A549 (cell line): ENCODE measurements at regions not wholly inside any gene's neighbourhood (a gene's known extent, or its start where the extent isn't known, plus 50 kb on each side); places are given as distances from the start of the nearest gene placed in this dataset.
"Not testable (repeated sequence)": the region's sequence is repeated elsewhere in the genome, so short reads cannot be mapped to it uniquely, and the experiment has no call there.

ENCODE experiments used
- ATAC-seq, 2 experiments: fragments of 200-7000 bp in 1 of 2; fragments of >200 bp in 1 of 2; cut with Nextera tagmentation in 1 of 2; cut with Tn5 transposase in 1 of 2; 3 replicates each; pipeline versions ENCODE4 v1.8.0 to v1.9.1; 2018 to 2020; ENCODE audit warnings: mild to moderate bottlenecking in 1 of 2, moderate library complexity in 1 of 2
- CTCF ChIA-PET: fragments of 300-600 bp; sonication (Branson Sonifier 250); formaldehyde crosslinking; extraction: SDS; loops from one replicate; lab custom pipeline; 2021; ENCODE audit warnings: antibody characterized with exemption, inconsistent platforms; lab: Yijun Ruan, JAX
- POLR2A ChIA-PET: fragments of 350-600 bp; formaldehyde crosslinking; extraction: SDS; loops from one replicate; lab custom pipeline; 2021; ENCODE audit warnings: antibody characterized with exemption, inconsistent platforms; lab: Yijun Ruan, JAX
- DNase-seq, 2 experiments: peaks; one replicate each; pipeline versions ENCODE4 v3.0.0 to v3.0.0-alpha.2; 2011 to 2016; ENCODE audit warnings: low read depth in 1 of 2, low spot score in 1 of 2
- FAIRE-seq: peaks from 2 replicates; lab custom pipeline; 2011; peaks lifted over from hg19 to GRCh38; lab: Jason Lieb, UNC
- H3K27ac ChIP-seq, 2 experiments: fragments of >200 bp; sonication (Bioruptor Twin); formaldehyde crosslinking; 3 replicates each; pipeline ENCODE4 v1.5.1; 2016 to 2017
- H3K4me1 ChIP-seq: fragments of >200 bp; sonication (Bioruptor Twin); formaldehyde crosslinking; 3 replicates; pipeline ENCODE4 v1.6.1; 2016
- H3K4me2 ChIP-seq: fragments of >200 bp; sonication (Bioruptor Twin); formaldehyde crosslinking; 3 replicates; pipeline ENCODE4 v1.6.1; 2016
- H3K4me3 ChIP-seq: fragments of >200 bp; sonication (Bioruptor Twin); formaldehyde crosslinking; 3 replicates; pipeline ENCODE4 v1.5.1; 2016
- H3K9me3 ChIP-seq: fragments of >200 bp; sonication (Bioruptor Twin); formaldehyde crosslinking; 3 replicates; pipeline ENCODE4 v1.6.1; 2016
- BHLHE40 ChIP-seq: IDR thresholded peaks from 2 replicates; pipeline ENCODE4 v1.6.1; 2012; ENCODE audit warnings: low read depth, low read length, inconsistent platforms
- CHD2 ChIP-seq: fragments of 150-350 bp; IDR thresholded peaks from 2 replicates; pipeline ENCODE4 v1.6.1; 2014; ENCODE audit warnings: low read length; ENCODE audit not compliant: partially characterized antibody
- EHMT2 ChIP-seq: fragments of 200-600 bp; sonication (generic); IDR thresholded peaks from 2 replicates; pipeline ENCODE4 v1.6.1; 2016; ENCODE audit warnings: antibody characterized with exemption, low read depth, mild to moderate bottlenecking, moderate library complexity
- EP300 ChIP-seq, 2 experiments: fragments of >200 bp; sonication (Bioruptor Twin); formaldehyde crosslinking; IDR thresholded peaks; 2 replicates in 1 of 2; 3 replicates in 1 of 2; pipeline ENCODE4 v1.6.1; 2016 to 2017
- ESRRA ChIP-seq: fragments of 150-350 bp; IDR thresholded peaks from 2 replicates; pipeline ENCODE4 v1.6.1; 2014; ENCODE audit warnings: mild to moderate bottlenecking, low read length, borderline replicate concordance
- FOSB ChIP-seq: fragments of 250-450 bp; sonication (Bioruptor Pico); IDR thresholded peaks from 2 replicates; pipeline ENCODE4 v1.5.0; 2020; ENCODE audit warnings: mild to moderate bottlenecking, moderate library complexity
- FOXS1 ChIP-seq: fragments of 250-450 bp; sonication (Bioruptor Pico); IDR thresholded peaks from 2 replicates; pipeline ENCODE4 v1.5.0; 2020; ENCODE audit warnings: mild to moderate bottlenecking, moderate library complexity
- HOXB13 ChIP-seq: fragments of 250-450 bp; sonication (Bioruptor Pico); IDR thresholded peaks from 2 replicates; pipeline ENCODE4 v1.5.0; 2020; ENCODE audit warnings: low read depth, mild to moderate bottlenecking, moderate library complexity
- JUN ChIP-seq, 2 experiments: fragments of >200 bp; sonication (Bioruptor Twin); formaldehyde crosslinking; IDR thresholded peaks; 2 replicates in 1 of 2; 3 replicates in 1 of 2; pipeline ENCODE4 v1.6.1; 2016 to 2017
- JUNB ChIP-seq: fragments of >200 bp; sonication (Bioruptor Twin); formaldehyde crosslinking; IDR thresholded peaks from 2 replicates; pipeline ENCODE4 v1.6.1; 2016
- KDM1A ChIP-seq: fragments of 200-600 bp; sonication (generic); IDR thresholded peaks from 2 replicates; pipeline ENCODE4 v1.6.1; 2016; ENCODE audit warnings: low read depth, mild to moderate bottlenecking
- MAZ ChIP-seq: fragments of 150-350 bp; IDR thresholded peaks from 2 replicates; pipeline ENCODE4 v1.6.1; 2014; ENCODE audit warnings: antibody characterized with exemption, low read depth, low read length, borderline replicate concordance
- PHF8 ChIP-seq: fragments of 200-600 bp; sonication (generic); IDR thresholded peaks from 2 replicates; pipeline ENCODE4 v1.6.1; 2016; ENCODE audit warnings: low read depth, mild to moderate bottlenecking, antibody characterized with exemption, moderate library complexity, borderline replicate concordance
- RAD21 ChIP-seq, 2 experiments: fragments of >200 bp in 1 of 2; sonication (Bioruptor Twin) in 1 of 2; formaldehyde crosslinking in 1 of 2; IDR thresholded peaks in 1 of 2; conservative IDR thresholded peaks in 1 of 2; 2 replicates in 1 of 2; 3 replicates in 1 of 2; pipeline ENCODE4 v1.6.1; 2012 to 2018; ENCODE audit warnings: inconsistent platforms in 1 of 2
- SREBF2 ChIP-seq: fragments of 450-650 bp; IDR thresholded peaks from 2 replicates; pipeline ENCODE4 v1.6.1; 2014; ENCODE audit warnings: mild to moderate bottlenecking, moderate library complexity
- TFCP2L1 ChIP-seq: fragments of 250-450 bp; sonication (Bioruptor Pico); IDR thresholded peaks from 2 replicates; pipeline ENCODE4 v1.5.0; 2021; ENCODE audit warnings: mild to moderate bottlenecking
- TP53 ChIP-seq: fragments of 250-450 bp; sonication (Bioruptor Pico); IDR thresholded peaks from 2 replicates; pipeline ENCODE4 v1.5.0; 2021; ENCODE audit warnings: mild to moderate bottlenecking, moderate library complexity
- ZSCAN20 ChIP-seq: fragments of 250-450 bp; sonication (Bioruptor Pico); IDR thresholded peaks from 2 replicates; pipeline ENCODE4 v1.8.0; 2022; ENCODE audit warnings: mild to moderate bottlenecking, moderate library complexity
- WGBS: methylation state at CpG from one replicate; pipeline ENCODE4 v1.1.6; 2017; ENCODE audit errors: missing lambda C conversion rate; 5-methylcytosine and 5-hydroxymethylcytosine counted together
- TF ChIP-seq, protein P1 (sequence below): fragments of 150-350 bp; IDR thresholded peaks from 2 replicates; pipeline ENCODE4 v1.6.1; 2014; ENCODE audit warnings: low read depth, mild to moderate bottlenecking, low read length
- TF ChIP-seq, protein P2 (sequence below): fragments of 200-600 bp; sonication (generic); IDR thresholded peaks from 2 replicates; pipeline ENCODE4 v1.6.1; 2016; ENCODE audit warnings: antibody characterized with exemption, mild to moderate bottlenecking, moderate library complexity
- TF ChIP-seq, protein P3 (sequence below): IDR thresholded peaks from 2 replicates; pipeline ENCODE4 v1.6.1; 2012
- TF ChIP-seq, protein P4 (sequence below): fragments of 250-450 bp; sonication (Bioruptor Pico); IDR thresholded peaks from 2 replicates; pipeline ENCODE4 v1.5.0; 2020; ENCODE audit warnings: low read depth, mild to moderate bottlenecking, moderate library complexity
- TF ChIP-seq, protein P5 (sequence below): IDR thresholded peaks from 2 replicates; pipeline ENCODE4 v1.6.1; 2012

DNA sequence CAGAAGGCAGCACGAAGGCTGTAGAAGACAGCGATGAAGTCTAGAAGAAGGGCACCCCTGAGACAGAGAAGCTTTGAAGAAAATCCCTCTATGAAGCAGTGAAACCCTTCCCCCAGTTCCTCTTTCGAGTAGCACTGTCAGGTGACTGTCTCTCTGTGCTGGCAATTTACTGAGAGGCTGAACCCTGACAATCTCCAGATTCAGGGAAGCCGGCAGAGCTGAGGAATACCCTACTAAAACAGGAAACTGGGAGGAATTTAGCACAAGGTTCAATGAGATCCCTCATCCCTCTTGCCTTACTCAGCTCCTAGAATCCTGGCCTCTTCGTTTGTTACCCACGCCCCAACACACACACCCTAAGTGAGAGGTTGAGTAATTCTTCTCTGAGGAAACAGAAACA lies 239.7 kb upstream of the NOCT start:
- Histone ChIP-seq H3K4me2 (no peak overlapping the region), H3K4me3 (no peak overlapping the region), H3K4me1 (no peaks in the 10 kb centered on the region), H3K27ac (no peak overlapping the region), H3K9me3 (no peaks in the 10 kb centered on the region)
- FAIRE-seq (no peak), DNase-seq (no peak), ATAC-seq (no peak)
- POLR2A ChIA-PET: no interaction called here
- TF ChIP-seq ESRRA (no peak), MAZ (no peak), EP300 (IDR thresholded peaks at IDR 0.05) (no peak), FOXS1 (CRISPR knock-in tag) (no peak)
- CTCF ChIA-PET: no interaction called here
- WGBS: 55% methylated on average over 6 of the region's 6 CpGs

DNA sequence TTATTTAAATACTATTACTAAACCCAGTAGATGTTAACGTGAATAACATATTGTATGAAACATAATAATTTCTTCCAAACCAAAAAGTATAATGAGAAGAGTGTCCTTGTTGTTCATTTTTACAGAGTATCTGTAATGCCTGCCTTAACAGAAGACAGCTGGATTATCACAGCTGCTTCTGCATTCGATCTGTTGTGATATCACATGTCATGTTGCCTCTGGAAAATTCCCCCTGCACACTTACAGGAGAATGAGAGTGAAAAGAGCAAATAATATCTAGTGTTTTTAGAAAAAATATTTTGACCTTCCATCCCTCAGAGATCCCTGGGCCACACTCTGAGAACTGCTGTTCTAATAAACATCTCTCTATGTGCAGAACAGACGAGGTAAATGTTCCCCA lies 240.1 kb upstream of the NOCT start:
- ChIA-PET CTCF (no interaction called here), POLR2A (no interaction called here)
- Histone ChIP-seq H3K9me3 (no peaks in the 10 kb centered on the region), H3K4me2 (no peak overlapping the region), H3K4me1 (no peaks in the 10 kb centered on the region), H3K4me3 (no peak overlapping the region), H3K27ac (no peak overlapping the region)
- no peak for ATAC-seq
- TF ChIP-seq HOXB13 (CRISPR knock-in tag) (no peak), TFCP2L1 (CRISPR knock-in tag) (no peak)
- TF ChIP-seq, protein P1, sequence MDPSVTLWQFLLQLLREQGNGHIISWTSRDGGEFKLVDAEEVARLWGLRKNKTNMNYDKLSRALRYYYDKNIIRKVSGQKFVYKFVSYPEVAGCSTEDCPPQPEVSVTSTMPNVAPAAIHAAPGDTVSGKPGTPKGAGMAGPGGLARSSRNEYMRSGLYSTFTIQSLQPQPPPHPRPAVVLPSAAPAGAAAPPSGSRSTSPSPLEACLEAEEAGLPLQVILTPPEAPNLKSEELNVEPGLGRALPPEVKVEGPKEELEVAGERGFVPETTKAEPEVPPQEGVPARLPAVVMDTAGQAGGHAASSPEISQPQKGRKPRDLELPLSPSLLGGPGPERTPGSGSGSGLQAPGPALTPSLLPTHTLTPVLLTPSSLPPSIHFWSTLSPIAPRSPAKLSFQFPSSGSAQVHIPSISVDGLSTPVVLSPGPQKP: no peak
- no peak for FAIRE-seq
- no peak for DNase-seq
- 25% methylated on average over 3 of the region's 3 CpGs for WGBS

DNA sequence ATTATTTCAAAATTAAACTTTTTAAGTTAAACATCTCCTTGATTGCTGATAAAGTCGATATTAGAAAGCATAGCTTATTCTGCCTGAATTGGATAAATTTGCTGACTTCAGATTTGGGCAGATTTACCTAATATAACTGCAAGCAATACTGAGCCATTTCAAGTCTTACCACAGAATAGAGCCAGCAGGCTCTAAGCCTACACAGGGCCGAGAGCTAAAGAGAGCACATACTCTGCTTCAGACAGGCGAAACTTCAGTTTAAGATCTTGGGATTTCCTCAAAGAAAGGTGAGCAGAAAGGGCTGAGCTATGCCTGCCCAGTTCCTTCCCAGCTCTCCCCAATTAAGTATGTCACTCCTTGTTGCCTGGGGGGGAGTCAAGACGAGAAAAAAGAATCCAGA lies 240.6 kb upstream of the NOCT start:
- no peaks in the 10 kb centered on the region for H3K4me1 ChIP-seq
- no peaks in the 10 kb centered on the region for H3K9me3 ChIP-seq
- ChIA-PET POLR2A (no interaction called here), CTCF (no interaction called here)
- WGBS: 29% methylated on average over 4 of the region's 4 CpGs
- FAIRE-seq: no peak
- no peak for ATAC-seq
- TF ChIP-seq FOSB (no peak), ZSCAN20 (CRISPR knock-in tag) (no peak), ESRRA (no peak), RAD21 (conservative IDR thresholded peaks at IDR 0.05 in 1 of 2, IDR thresholded peaks at IDR 0.05 in 1 of 2) (no peak), FOXS1 (CRISPR knock-in tag) (no peak), TP53 (CRISPR knock-in tag) (no peak), EHMT2 (no peak), PHF8 (no peak), CHD2 (no peak), BHLHE40 (no peak), SREBF2 (no peak), KDM1A (no peak), JUNB (no peak), JUN (IDR thresholded peaks at IDR 0.05) (no peak)
- TF ChIP-seq, protein P2, sequence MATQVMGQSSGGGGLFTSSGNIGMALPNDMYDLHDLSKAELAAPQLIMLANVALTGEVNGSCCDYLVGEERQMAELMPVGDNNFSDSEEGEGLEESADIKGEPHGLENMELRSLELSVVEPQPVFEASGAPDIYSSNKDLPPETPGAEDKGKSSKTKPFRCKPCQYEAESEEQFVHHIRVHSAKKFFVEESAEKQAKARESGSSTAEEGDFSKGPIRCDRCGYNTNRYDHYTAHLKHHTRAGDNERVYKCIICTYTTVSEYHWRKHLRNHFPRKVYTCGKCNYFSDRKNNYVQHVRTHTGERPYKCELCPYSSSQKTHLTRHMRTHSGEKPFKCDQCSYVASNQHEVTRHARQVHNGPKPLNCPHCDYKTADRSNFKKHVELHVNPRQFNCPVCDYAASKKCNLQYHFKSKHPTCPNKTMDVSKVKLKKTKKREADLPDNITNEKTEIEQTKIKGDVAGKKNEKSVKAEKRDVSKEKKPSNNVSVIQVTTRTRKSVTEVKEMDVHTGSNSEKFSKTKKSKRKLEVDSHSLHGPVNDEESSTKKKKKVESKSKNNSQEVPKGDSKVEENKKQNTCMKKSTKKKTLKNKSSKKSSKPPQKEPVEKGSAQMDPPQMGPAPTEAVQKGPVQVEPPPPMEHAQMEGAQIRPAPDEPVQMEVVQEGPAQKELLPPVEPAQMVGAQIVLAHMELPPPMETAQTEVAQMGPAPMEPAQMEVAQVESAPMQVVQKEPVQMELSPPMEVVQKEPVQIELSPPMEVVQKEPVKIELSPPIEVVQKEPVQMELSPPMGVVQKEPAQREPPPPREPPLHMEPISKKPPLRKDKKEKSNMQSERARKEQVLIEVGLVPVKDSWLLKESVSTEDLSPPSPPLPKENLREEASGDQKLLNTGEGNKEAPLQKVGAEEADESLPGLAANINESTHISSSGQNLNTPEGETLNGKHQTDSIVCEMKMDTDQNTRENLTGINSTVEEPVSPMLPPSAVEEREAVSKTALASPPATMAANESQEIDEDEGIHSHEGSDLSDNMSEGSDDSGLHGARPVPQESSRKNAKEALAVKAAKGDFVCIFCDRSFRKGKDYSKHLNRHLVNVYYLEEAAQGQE: no peak
- TF ChIP-seq, protein P3, sequence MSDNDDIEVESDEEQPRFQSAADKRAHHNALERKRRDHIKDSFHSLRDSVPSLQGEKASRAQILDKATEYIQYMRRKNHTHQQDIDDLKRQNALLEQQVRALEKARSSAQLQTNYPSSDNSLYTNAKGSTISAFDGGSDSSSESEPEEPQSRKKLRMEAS: no peak
- TF ChIP-seq, protein P4, sequence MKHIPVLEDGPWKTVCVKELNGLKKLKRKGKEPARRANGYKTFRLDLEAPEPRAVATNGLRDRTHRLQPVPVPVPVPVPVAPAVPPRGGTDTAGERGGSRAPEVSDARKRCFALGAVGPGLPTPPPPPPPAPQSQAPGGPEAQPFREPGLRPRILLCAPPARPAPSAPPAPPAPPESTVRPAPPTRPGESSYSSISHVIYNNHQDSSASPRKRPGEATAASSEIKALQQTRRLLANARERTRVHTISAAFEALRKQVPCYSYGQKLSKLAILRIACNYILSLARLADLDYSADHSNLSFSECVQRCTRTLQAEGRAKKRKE (CRISPR knock-in tag): no peak
- TF ChIP-seq, protein P5, sequence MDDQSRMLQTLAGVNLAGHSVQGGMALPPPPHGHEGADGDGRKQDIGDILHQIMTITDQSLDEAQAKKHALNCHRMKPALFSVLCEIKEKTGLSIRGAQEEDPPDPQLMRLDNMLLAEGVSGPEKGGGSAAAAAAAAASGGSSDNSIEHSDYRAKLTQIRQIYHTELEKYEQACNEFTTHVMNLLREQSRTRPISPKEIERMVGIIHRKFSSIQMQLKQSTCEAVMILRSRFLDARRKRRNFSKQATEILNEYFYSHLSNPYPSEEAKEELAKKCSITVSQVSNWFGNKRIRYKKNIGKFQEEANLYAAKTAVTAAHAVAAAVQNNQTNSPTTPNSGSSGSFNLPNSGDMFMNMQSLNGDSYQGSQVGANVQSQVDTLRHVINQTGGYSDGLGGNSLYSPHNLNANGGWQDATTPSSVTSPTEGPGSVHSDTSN: no peak
- H3K4me3 ChIP-seq: no peak overlapping the region
- DNase-seq: no peak
- H3K4me2 ChIP-seq: no peak overlapping the region
- H3K27ac ChIP-seq: no peak overlapping the region

DNA sequence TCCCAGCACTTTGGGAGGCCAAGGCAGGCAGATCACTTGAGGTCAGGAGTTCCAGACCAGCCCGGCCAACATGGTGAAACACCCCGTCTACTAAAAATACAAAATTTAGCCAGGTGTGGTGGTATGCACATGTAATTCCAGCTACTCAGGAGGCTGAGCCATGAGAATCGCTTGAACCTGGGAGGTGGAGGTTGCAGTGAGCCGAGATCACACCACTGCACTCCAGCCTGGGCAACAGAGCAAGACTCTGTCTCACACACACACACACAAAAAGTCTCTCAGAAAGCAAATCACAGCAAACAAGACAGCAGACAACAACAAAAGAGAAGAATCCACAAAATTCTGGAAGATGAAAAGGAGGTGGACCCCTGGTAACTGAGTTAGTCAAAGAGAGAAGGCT lies 241.5 kb upstream of the NOCT start:
- H3K4me2 ChIP-seq, DNase-seq, H3K4me1 ChIP-seq, FAIRE-seq, H3K4me3 ChIP-seq, H3K27ac ChIP-seq, CTCF ChIA-PET, POLR2A ChIA-PET, H3K9me3 ChIP-seq, ATAC-seq: not testable (repeated sequence)
- 71% methylated on average over 4 of the region's 4 CpGs for WGBS
